Adrenal gland (tissue), 5 donors: ENCODE measurements at regions not wholly inside any gene's neighbourhood (a gene's known extent, or its start where the extent isn't known, plus 50 kb on each side); places are given as distances from the start of the nearest gene placed in this dataset.

Source experiments
- CTCF ChIP-seq, 6 experiments: fragments of 450-650 bp in 4 of 6; fragments of 200-600 bp in 2 of 6; sonication (generic) in 1 of 6; IDR thresholded peaks; 1 replicate in 5 of 6; 2 replicates in 1 of 6; pipeline versions ENCODE4 v1.5.1 to v1.8.0; 2016 to 2021; ENCODE audit warnings: antibody characterized with exemption in 6 of 6, mild to moderate bottlenecking in 2 of 6, moderate library complexity in 1 of 6
- POLR2A ChIP-seq, 2 donors: fragments of 450-650 bp; IDR thresholded peaks; one replicate each; pipeline ENCODE4 v1.6.1; 2017; ENCODE audit warnings: antibody characterized with exemption in 2 of 2, mild to moderate bottlenecking in 2 of 2, moderate library complexity in 1 of 2
- donor health status: DM: no; HTN: no; CAD: no.

GRCh38 chr4:181520790-181521189, 722.4 kb upstream of the TENM3 start:
- no peak for TF ChIP-seq CTCF (IDR thresholded peaks at IDR 0.05)
- TF ChIP-seq POLR2A (IDR thresholded peaks at IDR 0.05): no peak
